Endometrial microvascular endothelial cells (primary cell): ENCODE measurements at regions not wholly inside any gene's neighbourhood (a gene's known extent, or its start where the extent isn't known, plus 50 kb on each side); places are given as distances from the start of the nearest gene placed in this dataset.

ENCODE experiments used
- in situ Hi-C: cut with HindIII; loops from 2 replicates; pipeline ENCODE4 v1.10.0; 2017; ENCODE audit warnings: low sequenced_read_pairs, low pct_unique_long_range_greater_than_20kb; ENCODE audit errors: inconsistent ontology term

- in situ Hi-C loops, result no loop called here
Observed at GRCh38 chr18:24659827-24660720, 199.6 kb downstream of the HRH4 start.

DNA sequence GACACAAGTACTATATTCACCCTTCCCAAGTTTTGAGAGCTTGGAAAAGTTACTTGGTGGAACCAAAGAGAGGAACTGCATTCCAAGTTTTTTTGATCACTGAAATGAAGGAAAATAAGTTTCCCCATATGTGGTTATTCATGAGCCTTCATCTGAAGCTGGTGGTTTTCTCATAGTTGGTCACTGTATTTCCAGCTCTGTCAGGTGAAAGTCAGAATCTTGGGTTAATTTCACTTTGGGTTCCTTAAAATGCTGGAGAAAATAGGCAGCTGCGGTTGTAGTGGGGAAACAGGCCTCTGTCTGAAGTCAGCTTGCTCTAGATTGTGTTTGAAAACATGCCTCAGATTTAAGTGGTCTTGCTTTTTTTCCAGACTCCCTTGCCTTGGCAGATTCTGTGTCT, 200.5 kb downstream of the HRH4 start:
- in situ Hi-C loops, result no loop called here

DNA sequence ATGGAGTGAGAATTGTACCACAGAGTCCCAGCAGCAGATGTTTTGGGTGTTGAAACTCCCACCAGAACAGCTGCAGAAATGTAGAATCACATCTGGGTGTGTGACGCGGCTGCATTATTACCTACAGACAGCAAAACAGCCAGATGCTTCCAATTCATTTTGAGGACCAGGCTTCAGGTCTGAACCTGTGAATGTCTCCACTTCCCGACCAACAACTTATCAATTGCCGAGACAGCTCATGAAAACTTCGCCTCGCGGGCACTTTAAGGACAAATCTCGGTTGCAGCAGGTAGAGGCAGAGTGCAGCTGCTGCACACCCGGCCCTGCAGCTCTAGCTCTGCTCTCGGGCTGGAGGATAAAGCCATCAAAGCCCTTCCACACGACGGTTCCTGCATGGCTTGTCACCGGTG, 202.0 kb downstream of the HRH4 start:
- in situ Hi-C loops, result no loop called here

DNA sequence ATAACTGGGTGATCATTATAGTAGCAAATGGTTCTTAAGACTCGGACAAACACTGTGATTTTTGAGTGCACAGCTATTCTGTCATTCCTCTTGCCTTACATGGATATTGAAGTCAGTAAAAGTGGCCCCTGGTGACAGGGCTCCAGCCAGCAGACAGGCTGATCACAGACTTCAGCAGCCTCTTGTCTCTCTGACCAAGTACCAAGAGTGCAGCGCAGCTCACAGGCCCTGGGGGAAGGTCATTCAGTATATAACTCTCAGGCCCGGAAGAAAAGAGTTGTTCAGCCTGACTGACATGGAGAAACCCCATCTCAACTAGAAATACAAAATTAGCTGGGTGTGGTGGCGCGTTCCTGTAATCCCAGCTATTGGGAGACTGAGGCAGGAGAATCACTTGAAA, 202.6 kb downstream of the HRH4 start:
- in situ Hi-C loops, result no loop called here

- in situ Hi-C loops, result no loop called here
Observed at GRCh38 chr18:24669015-24669414, 208.6 kb downstream of the HRH4 start.

DNA sequence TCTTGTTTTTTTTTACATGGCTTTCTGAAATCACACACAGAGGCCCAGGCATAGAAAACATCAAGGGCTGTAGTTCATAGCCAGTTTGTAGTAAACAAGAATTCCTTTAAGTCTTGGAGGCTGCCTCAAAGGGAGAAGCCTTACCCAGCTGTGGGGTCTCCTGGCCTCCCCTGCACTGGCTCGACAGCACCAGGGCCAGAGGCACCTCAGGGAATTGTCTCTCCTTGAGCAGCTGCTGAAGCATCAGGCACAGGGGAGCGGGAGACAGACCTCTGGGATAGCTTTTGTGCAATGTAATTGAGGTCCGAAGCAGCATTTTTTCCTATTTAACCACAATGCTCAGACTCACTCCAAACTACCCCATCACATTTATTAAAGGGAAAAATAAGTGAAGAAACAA, 209.1 kb downstream of the HRH4 start:
- in situ Hi-C loops, result no loop called here

DNA sequence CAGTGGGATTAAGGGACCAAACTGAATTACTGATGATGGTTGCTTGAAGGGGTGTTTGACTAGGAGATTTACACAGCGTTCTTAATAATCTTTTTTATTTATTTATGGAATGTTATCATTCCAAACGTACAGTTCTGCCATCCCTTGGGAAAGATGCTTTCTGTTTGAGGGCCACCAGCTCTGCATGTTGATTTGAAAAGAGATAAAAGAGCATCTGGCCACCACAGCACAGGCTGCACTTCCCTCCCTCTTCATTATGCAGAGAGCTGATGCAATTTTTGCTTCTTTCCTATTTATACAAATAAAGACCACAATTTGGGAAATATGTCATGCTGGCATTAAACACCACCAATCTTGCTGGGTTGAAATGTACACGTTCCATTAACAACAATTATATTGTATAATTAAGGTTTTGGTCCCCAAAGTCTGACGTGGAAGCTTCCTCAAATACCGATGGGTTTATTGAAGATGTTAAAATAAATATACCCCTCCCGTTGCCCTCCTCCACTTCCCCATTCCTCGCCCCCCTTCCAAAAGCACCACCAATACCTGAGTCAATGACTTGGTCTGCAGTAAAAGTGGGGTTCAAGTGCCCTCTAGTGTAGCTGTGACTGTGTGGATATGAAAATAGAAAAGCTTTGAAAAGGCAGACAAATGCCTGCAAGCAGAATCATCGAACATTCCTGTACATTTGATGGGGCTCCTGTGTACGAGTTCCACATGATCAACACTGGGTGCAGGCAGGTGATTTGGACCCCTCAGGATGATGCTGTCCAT, 211.9 kb downstream of the HRH4 start:
- in situ Hi-C loops, result no loop called here

DNA sequence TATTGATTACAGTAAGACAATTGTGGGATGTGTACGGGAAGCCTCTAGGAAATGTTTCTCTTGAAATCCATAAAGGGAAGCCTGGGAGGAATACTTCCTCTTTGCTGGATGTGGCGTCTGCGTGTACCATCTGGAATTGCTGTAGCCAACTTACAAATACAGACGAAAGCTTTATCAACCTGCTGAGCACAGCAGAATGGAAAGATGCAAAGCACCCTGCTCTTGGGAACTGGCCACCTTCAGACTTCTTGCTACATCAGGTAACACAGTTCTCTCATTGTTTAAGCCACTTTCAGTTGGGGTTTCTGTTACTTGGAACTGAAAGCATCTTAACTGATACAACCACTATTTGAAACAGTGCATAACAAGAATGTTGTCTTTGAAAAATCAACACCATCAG, 213.8 kb downstream of the HRH4 start:
- in situ Hi-C loops, result no loop called here

GRCh38 chr18:24674605-24675004, 214.2 kb downstream of the HRH4 start:
- in situ Hi-C loops, result no loop called here

DNA sequence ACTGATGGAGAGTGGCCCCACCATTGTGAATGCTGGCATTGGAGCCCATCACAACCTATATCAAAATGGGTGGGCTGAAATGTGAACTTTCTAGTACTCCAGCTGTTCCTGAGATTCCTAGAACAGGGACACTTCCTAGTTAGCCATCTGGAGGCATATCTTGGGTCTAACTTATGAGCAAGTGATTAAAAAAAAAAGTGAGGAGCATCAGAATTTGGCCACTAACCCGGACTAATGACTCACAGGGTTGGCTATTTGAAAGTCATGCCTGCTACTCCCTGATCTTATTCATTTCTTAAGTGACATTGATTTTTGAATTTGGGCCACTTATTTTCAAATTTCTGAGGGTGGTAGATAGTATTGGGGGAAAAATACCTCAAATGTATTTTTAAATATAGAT, 216.6 kb downstream of the HRH4 start:
- in situ Hi-C loops, result no loop called here

- in situ Hi-C loops, result no loop called here
Observed at GRCh38 chr18:24678107-24678506, 217.7 kb downstream of the HRH4 start.

- in situ Hi-C loops, result no loop called here
Observed at GRCh38 chr18:24678626-24679025, 218.2 kb downstream of the HRH4 start.

- in situ Hi-C loops, result no loop called here
Observed at GRCh38 chr18:24679062-24679461, 218.6 kb downstream of the HRH4 start.

DNA sequence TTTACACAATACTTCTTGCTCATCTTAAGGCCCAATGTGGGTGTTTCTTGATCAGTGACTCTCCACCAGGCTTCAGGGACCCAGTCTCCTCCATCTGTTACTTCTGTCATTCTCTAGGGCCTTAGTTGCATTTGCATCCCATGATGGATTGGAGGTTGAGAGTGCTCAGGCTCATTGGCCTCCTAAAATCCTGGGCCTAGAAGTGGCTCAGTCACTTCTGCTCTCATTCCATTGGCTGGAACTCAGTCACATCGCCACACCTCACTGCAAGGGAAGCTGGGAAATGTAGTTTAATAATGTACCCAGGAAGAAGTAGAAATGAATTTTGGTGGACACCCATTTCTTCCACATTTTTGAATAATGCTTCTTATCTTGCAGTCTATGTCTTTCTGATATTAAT, 223.5 kb downstream of the HRH4 start:
- in situ Hi-C loops, result no loop called here

DNA sequence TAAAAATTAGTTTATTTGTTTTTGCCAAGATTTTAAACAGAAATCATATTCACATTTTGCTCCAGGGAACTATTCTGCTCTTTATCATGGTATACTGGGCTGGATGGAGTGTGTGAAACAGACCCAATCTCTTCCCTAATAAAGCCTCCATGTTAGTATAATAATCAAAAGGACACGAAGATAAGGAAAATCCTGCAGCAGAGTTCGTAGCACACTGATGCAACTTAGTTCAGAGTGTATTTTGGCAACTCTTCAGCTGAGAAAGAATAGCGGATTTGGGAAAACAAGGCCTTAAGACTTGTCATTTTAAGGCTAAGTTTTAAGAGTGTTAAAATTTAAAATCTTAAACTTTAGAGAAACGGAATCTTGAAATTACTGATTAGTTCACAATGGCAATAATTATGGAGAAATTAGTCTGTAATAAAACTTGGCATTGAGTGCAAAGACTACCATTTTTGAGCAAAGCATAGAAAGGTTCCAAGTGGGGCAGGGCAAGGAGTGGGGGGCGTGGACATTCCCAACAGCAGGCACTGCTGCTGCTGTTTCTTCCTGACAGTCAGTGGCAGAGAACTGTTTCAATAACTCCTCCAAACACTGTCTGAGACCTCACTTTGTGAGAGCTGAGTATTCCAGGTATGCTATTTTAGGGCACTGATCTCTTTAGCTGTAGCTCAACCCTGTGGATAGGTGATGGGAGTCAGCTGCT, 225.0 kb downstream of the HRH4 start:
- in situ Hi-C loops, result no loop called here

DNA sequence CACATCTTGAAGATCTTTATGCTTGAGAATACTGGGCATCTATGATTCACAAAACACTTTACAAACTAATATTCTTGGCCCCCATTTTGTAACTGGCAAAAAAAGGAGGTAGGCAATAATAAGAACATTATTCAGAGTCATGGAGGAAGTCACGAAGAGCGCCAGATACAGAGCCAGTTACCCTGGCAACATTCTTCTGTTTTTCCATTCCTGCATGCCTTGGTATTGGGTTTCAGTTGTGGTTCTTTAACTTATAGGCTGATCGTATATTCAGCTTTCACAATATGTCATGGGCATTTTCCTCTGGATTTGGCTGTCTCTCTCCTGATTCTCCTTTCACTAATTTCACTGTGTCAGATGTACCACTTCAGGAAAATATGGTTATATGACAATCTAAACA, 234.7 kb downstream of the HRH4 start:
- in situ Hi-C loops, result no loop called here

GRCh38 chr18:24702001-24702515, 241.6 kb downstream of the HRH4 start:
- in situ Hi-C loops, result no loop called here

DNA sequence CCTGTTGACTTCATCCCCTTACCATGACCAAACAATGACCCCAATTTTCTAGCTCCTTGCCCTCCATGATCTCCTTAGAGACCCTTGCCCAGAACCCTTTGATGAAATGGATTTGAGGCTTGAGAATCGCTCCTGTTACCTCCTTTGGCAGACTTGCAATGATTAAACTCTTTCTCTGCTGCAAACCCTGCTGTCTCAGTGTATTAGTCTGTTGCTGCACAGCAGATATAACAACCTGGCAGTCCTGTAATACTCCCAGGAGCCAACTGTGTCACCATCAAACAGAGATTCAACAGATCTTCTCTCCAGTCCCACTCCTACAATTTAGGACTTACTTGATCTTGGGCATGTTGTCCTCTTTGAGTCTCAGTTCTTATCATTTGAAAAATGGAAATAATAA, 242.9 kb downstream of the HRH4 start:
- in situ Hi-C loops, result no loop called here

DNA sequence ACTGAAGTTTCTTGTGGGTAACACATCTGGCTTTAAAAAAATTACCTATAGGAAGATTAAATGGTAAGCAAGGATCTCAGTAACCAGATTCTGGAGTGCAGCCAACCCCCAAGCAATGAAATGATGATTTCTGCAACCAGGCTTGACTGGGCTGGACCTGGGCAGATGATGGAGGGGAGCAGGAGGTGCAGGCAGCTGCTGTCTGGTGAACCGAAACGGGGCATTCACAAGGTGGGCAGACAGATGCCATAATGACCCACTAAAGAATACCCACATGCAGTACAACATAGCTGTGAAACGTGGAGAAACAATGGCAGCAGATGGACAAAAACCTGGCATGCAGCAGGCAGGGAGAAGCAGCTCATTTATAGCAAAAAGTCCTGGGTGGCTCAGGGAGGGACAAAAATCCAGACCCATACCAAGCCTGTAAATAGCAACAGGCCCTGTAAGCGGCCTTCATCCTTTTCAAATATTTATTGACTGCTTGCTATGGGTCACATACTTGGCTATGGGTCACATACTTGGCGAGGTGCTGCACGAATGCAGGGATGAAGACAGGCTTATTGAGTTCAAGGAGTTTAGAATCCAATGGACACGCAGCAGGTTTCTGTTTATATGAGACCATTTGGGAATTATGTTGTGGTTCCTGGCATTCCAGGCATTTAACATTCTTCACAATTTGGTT, 244.7 kb downstream of the HRH4 start:
- in situ Hi-C loops, result no loop called here
